ENCODE measurements at regions not wholly inside any gene's neighbourhood (a gene's known extent, or its start where the extent isn't known, plus 50 kb on each side); places are given as distances from the start of the nearest gene placed in this dataset.

DNA sequence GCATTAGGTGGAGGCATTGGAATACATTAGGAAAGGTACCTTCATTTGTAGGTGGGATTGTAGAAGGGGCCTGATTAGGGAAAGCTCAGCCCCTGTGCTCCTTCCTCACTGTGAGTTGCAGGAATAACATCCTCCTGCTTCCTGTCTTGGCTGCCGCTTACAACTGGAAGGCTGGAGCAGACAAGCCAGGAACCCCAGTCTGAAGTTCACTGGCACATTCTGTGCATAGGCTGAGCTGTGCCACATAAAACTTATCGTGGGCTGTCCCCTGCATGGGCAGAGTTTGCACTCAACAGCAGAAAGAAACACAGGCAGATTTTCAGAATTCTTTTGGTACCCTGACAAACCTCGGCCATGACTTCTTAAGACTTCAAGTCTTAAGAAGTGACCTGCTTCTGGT is 200.1 kb downstream of the SALL1 start:
- H3K4me3 ChIP-seq (ENCODE audit: control insufficient read depth, low read depth, low read length), result no peak overlapping the region
- TF ChIP-seq, protein P1, sequence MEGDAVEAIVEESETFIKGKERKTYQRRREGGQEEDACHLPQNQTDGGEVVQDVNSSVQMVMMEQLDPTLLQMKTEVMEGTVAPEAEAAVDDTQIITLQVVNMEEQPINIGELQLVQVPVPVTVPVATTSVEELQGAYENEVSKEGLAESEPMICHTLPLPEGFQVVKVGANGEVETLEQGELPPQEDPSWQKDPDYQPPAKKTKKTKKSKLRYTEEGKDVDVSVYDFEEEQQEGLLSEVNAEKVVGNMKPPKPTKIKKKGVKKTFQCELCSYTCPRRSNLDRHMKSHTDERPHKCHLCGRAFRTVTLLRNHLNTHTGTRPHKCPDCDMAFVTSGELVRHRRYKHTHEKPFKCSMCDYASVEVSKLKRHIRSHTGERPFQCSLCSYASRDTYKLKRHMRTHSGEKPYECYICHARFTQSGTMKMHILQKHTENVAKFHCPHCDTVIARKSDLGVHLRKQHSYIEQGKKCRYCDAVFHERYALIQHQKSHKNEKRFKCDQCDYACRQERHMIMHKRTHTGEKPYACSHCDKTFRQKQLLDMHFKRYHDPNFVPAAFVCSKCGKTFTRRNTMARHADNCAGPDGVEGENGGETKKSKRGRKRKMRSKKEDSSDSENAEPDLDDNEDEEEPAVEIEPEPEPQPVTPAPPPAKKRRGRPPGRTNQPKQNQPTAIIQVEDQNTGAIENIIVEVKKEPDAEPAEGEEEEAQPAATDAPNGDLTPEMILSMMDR (conservative IDR thresholded peaks at IDR 0.05; ENCODE audit: control insufficient read depth, insufficient read depth, low read depth, low read length), result no peak
- DNase-seq (ENCODE audit: low read depth), result no peak

DNA sequence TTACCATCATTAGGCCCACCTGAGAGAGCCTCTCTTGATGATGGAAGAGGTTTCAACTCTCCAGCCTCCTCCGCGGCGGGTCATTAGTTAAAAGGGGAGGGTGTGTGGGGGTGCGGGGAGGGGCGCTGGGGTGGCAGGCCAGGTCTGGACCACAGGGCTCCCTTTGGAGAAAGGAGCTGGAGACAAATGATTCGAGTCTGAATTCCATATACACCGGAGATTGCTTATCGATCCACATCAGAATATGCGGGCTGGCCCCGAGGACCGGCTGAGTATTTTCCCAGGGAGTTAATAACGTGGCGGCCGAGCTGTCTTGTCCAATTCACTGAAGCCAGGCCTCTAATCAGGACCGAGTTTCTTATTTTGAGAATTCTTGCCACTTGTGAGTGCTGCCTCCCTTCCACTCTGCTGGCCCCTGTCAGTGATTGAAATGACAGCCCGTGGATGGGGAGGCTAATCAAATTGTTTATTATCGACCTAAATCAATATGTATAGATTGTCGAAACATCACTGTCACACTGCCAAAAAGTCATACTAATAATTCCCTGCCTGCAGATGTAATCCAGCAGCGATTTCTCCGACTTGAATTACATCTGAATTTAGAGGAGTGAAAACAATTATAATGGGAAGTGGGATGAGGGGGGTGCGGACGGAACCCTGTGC is 202.7 kb downstream of the SALL1 start:
- TF ChIP-seq, protein P1 (conservative IDR thresholded peaks at IDR 0.05; ENCODE audit: control insufficient read depth, insufficient read depth, low read depth, low read length), result no peak
- H3K4me3 ChIP-seq (ENCODE audit: control insufficient read depth, low read depth, low read length), result no peak overlapping the region
- DNase-seq (ENCODE audit: low read depth), result no peak

DNA sequence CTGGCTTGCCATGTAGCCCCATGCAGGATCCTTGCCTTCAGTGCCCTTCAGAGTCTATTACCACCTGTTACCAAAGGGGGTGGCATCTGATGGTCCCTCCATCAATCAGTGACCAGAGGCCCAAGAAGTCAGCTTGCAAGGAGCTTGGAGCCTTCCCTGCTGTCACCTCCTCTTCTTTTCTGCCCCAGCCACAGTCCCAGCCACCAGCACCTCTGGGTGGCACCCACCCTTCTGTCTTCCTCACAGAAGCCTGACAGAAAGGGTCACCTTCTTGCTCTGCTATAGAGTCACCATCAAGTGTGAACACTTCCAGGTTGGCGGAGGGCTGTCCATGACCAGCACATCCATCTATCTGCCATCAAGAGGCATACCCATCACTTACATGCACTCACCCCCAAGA is 203.2 kb downstream of the SALL1 start:
- TF ChIP-seq, protein P1 (conservative IDR thresholded peaks at IDR 0.05; ENCODE audit: control insufficient read depth, insufficient read depth, low read depth, low read length), result no peak

DNA sequence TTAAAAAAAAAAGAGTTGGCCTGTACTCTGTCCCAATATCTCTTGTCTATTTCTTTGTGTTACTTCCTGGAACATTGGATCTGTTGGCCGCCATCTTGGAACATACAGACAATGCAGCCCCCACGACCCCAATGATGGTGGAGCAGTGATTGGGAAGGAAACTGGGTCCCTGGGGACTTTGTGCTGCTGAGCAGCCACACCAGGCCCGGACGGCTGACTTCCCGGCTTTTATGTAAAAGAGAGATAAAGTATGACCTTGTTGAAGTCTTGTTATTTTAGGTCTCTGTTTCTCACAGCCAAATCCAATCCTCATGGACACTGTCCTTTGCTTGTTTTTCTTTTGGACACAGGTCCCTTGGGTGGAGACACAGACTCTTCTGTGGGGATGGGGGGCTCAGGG is 204.5 kb downstream of the SALL1 start:
- no peak overlapping the region for H3K4me3 ChIP-seq (ENCODE audit: control insufficient read depth, low read depth, low read length)
- TF ChIP-seq, protein P1 (conservative IDR thresholded peaks at IDR 0.05; ENCODE audit: control insufficient read depth, insufficient read depth, low read depth, low read length), result no peak
- DNase-seq (ENCODE audit: low read depth), result no peak

More for the DNA sequence above, 203.2 kb downstream of the SALL1 start:
- H3K4me3 ChIP-seq (ENCODE audit: control insufficient read depth, low read depth, low read length), result no peak overlapping the region
- no peak for DNase-seq (ENCODE audit: low read depth)

DNA sequence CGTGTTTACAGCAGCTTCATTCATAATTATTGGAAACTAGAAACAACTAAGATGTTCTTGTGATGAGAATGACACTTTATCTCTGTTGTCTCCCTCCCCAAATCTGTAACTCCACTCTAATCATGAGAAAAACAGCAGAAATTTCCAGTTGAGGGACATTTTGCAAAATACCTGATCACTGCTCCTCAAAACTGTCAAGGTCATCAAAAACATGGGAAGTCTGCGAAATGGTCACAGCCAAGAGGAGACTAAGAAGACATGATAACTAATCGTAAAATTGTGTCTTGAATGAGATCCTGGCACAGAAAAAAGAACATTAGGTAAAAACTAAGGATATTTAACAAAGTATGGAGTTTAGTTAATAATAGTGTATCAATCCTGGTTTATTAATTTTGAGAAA is 204.2 kb downstream of the CYLD start:
- no peak overlapping the region for H3K4me3 ChIP-seq (ENCODE audit: control insufficient read depth, low read depth, low read length)
- TF ChIP-seq, protein P1 (conservative IDR thresholded peaks at IDR 0.05; ENCODE audit: control insufficient read depth, insufficient read depth, low read depth, low read length), result no peak
- DNase-seq (ENCODE audit: low read depth), result no peak

DNA sequence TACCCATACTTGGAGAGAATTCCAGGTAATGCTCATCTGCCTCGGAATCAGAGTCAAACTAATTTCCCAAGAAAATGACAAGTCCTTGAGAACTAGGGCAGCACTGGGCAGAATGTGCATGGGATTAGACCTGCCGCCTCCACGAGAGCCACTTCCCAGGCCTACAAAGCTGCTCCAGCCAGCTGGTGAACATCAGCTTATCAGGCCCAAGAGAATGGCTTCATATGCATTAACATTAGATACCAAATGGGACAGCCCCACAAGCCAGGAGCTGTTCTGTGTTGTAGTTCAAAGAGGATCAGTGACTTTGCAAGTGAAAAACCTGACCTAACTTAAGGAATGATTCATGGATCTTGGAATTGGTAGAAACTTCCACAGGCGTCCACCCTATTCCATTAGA is 203.3 kb downstream of the CYLD start:
- DNase-seq (ENCODE audit: low read depth), result no peak
- H3K4me3 ChIP-seq (ENCODE audit: control insufficient read depth, low read depth, low read length), result no peak overlapping the region
- TF ChIP-seq, protein P1 (conservative IDR thresholded peaks at IDR 0.05; ENCODE audit: control insufficient read depth, insufficient read depth, low read depth, low read length), result no peak

DNA sequence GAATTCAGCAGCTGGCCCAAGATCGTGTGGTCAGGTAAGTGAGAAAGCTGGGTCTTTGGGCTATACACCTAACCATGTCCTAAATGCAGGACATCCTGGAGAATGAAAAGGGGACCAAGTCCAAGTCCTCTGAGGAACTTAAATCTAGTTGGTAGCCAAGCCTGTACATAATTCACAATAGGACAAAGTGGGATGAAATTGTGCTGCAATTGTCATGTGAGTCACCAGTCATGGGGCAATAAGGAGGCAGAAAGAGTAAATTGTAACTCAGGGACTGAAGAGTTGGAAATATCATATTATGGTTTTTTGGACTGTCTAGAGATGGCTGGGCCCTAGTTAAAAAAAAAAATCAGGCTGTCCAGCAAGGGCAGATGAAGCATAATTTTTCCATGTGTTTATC is 202.6 kb downstream of the CYLD start:
- DNase-seq (ENCODE audit: low read depth), result no peak
- H3K4me3 ChIP-seq (ENCODE audit: control insufficient read depth, low read depth, low read length), result no peak overlapping the region
- TF ChIP-seq, protein P1 (conservative IDR thresholded peaks at IDR 0.05; ENCODE audit: control insufficient read depth, insufficient read depth, low read depth, low read length), result no peak
